ENCODE measurements at regions not wholly inside any gene's neighbourhood (a gene's known extent, or its start where the extent isn't known, plus 50 kb on each side); places are given as distances from the start of the nearest gene placed in this dataset.

GRCh38 chr6:30832864-30833263, 51.5 kb upstream of the DDR1 start:
- TF ChIP-seq MYC (IDR thresholded peaks at IDR 0.05; ENCODE audit: insufficient read depth, insufficient read length, insufficient replicate concordance, low read length, severe bottlenecking) (no peak), SRF (IDR thresholded peaks at IDR 0.05; ENCODE audit: low read depth in 2 of 2, low read length in 2 of 2) (no peak), ZNF274 (IDR thresholded peaks at IDR 0.05; ENCODE audit: insufficient read depth, insufficient read length) (no peak), TAF1 (IDR thresholded peaks at IDR 0.05; ENCODE audit: borderline replicate concordance, low read depth, low read length) (no peak), CEBPB (IDR thresholded peaks at IDR 0.05; ENCODE audit: borderline replicate concordance in 1 of 2, low read depth in 2 of 2, low read length in 2 of 2) (no peak)

All from GM12878 (cell line).